ENCODE measurements at regions not wholly inside any gene's neighbourhood (a gene's known extent, or its start where the extent isn't known, plus 50 kb on each side); places are given as distances from the start of the nearest gene placed in this dataset.

DNA sequence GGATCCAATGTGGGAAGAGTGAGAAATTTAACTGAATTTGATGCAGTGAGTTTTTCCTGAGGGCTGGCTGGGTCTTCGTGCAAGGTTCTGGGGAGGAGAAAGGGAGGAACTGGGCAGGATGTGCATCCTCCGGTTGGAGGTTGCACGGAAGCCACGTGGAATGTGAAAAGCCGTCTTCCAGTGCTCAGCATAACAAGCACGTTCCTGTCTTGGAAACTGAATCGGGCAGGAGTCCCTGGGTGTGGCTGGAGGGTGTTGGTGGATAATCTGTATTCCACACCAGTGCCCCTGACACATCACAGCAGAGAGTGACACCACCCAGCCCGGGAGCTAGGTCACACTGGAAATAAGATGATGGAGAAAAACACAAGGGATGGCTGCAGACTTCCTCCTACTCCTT lies 154.3 kb downstream of the C5orf15 start:
- in situ Hi-C loops (cut with HindIII; ENCODE audit: low pct_ligation_motif_present, low sequenced_read_pairs): no loop called here
- no peak for DNase-seq
- no peak for TF ChIP-seq CTCF (IDR thresholded peaks at IDR 0.05; ENCODE audit: low read depth, low read length, missing control alignments)
- Histone ChIP-seq H3K36me3 (replicated peaks) (no peaks in the 10 kb centered on the region), H3K4me3 (ENCODE audit: low read depth, low read length) (no peak overlapping the region), H3K27ac (no peak overlapping the region), H3K27me3 (replicated peaks) (no peaks in the 10 kb centered on the region)

DNA sequence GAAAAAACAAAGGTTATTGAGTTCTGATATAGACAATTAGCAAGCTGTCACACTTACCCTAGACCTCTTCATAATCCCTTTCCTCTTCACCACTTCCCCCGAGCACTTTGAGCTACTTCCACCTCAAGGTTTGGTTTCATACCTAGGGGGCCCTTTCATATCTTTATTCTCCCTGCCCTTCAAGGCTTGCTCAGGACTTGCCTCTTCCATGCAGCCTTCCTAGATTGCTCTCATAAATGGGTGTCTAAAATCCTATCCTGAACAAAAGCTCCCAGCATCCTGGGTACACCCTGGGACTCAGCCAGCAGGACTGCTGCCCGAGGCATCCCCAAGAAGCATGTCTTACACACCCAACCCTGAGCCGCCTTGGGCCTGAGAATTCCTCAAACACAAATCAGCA lies 157.3 kb downstream of the C5orf15 start:
- Histone ChIP-seq H3K4me3 (ENCODE audit: low read depth, low read length) (no peak overlapping the region), H3K27me3 (replicated peaks) (no peaks in the 10 kb centered on the region), H3K27ac (no peak overlapping the region), H3K36me3 (replicated peaks) (no peaks in the 10 kb centered on the region)
- TF ChIP-seq CTCF (IDR thresholded peaks at IDR 0.05; ENCODE audit: low read depth, low read length, missing control alignments): no peak
- no peak for DNase-seq
- in situ Hi-C loops (cut with HindIII; ENCODE audit: low pct_ligation_motif_present, low sequenced_read_pairs): no loop called here

GRCh38 chr5:133809801-133810200 lies 158.6 kb downstream of the C5orf15 start:
- Histone ChIP-seq H3K27ac (no peak overlapping the region), H3K36me3 (replicated peaks) (no peaks in the 10 kb centered on the region), H3K27me3 (replicated peaks) (no peaks in the 10 kb centered on the region), H3K4me3 (ENCODE audit: low read depth, low read length) (no peak overlapping the region)
- DNase-seq: no peak
- TF ChIP-seq CTCF (IDR thresholded peaks at IDR 0.05; ENCODE audit: low read depth, low read length, missing control alignments): no peak
- in situ Hi-C loops (cut with HindIII; ENCODE audit: low pct_ligation_motif_present, low sequenced_read_pairs): no loop called here

GRCh38 chr5:133807348-133807747 lies 161.1 kb downstream of the C5orf15 start:
- H3K4me3 ChIP-seq (ENCODE audit: low read depth, low read length): no peak overlapping the region
- H3K27me3 ChIP-seq (replicated peaks): no peaks in the 10 kb centered on the region
- no peak for TF ChIP-seq CTCF (IDR thresholded peaks at IDR 0.05; ENCODE audit: low read depth, low read length, missing control alignments)
- no peak overlapping the region for H3K27ac ChIP-seq
- no peak for DNase-seq
- H3K36me3 ChIP-seq (replicated peaks): no peaks in the 10 kb centered on the region
- in situ Hi-C loops (cut with HindIII; ENCODE audit: low pct_ligation_motif_present, low sequenced_read_pairs): no loop called here

DNA sequence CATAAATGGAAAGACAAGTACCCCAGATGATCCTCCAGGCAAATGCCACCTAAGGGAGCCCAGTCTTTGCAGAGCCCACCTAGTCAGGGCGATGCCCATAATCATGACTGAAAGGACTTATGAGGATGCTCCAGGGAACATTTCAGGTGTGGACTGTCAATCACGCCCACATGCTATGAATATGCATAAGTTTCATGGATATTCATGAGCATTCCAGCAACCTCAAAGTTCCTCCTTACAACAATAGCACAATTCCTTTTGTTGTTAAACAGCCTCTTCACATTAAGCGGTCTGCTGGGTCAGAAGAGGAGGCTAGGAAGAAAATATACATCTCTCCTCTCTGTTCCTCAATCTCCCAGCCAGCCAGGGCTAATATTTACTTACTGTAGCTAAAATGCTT lies 161.6 kb downstream of the C5orf15 start:
- H3K27ac ChIP-seq: no peak overlapping the region
- no peaks in the 10 kb centered on the region for H3K27me3 ChIP-seq (replicated peaks)
- in situ Hi-C loops (cut with HindIII; ENCODE audit: low pct_ligation_motif_present, low sequenced_read_pairs): no loop called here
- no peak for TF ChIP-seq CTCF (IDR thresholded peaks at IDR 0.05; ENCODE audit: low read depth, low read length, missing control alignments)
- no peaks in the 10 kb centered on the region for H3K36me3 ChIP-seq (replicated peaks)
- DNase-seq: no peak
- H3K4me3 ChIP-seq (ENCODE audit: low read depth, low read length): no peak overlapping the region

DNA sequence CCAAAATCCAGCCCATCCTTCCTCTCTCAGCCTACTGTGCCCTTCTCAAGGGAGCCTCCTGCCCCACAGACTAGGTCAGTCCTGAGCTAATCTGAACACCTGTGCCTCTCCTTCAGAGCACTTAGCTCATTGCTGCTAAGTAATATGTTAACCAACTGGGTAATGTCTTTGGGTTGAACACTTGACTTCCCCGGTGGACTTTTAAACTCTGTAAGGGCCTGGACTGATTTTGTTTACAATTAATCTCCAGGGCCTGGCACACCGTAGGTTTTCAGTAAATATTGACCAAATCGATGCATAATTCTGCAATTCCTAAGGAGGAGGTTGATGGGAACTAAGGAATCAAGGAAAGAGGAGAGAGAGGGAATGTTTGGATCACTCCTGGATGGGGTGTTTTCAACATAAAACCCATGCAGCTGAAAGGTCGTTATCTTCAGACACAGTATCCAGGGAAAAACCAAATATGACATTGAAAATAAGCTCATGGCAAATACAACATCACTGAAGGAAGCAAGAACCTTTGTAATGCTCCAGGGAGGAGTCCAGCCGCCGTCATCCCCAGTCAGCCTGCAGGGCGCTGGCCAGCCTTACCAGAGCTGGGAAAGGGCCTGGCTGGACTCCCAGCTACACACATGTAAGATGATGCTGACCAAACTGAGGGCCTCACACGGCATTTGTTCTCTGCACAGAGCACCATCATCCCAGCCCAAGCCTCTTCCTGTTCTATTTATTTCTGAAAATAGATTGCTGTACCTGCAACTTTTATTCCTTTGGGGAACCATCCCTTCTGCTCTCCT lies 166.3 kb downstream of the C5orf15 start:
- DNase-seq: peak; percentile 9
- in situ Hi-C loops (cut with HindIII; ENCODE audit: low pct_ligation_motif_present, low sequenced_read_pairs): no loop called here
- H3K36me3 ChIP-seq (replicated peaks): no peaks in the 10 kb centered on the region
- no peak overlapping the region for H3K27ac ChIP-seq
- TF ChIP-seq CTCF (IDR thresholded peaks at IDR 0.05; ENCODE audit: low read depth, low read length, missing control alignments): no peak
- no peaks in the 10 kb centered on the region for H3K27me3 ChIP-seq (replicated peaks)
- no peak overlapping the region for H3K4me3 ChIP-seq (ENCODE audit: low read depth, low read length)
